Neural cell (in vitro differentiated cells): ENCODE measurements at regions not wholly inside any gene's neighbourhood (a gene's known extent, or its start where the extent isn't known, plus 50 kb on each side); places are given as distances from the start of the nearest gene placed in this dataset.
A peak's percentile ranks its signal among the peaks of the same experiment; 100 is the strongest.

Experiments
- EP300 ChIP-seq: fragments of 450-650 bp; conservative IDR thresholded peaks from 2 replicates; pipeline ENCODE4 v1.6.1; 2014; ENCODE audit warnings: antibody characterized with exemption, mild to moderate bottlenecking, moderate library complexity; ENCODE audit not compliant: poor library complexity, severe bottlenecking
- EZH2 ChIP-seq: fragments of 200-600, 300-800 bp; shearing (Covaris generic), sonication (generic); IDR thresholded peaks from 2 replicates; pipeline ENCODE4 v1.6.1; 2014; ENCODE audit warnings: antibody characterized with exemption, low read length, borderline replicate concordance, mild to moderate bottlenecking; ENCODE audit not compliant: insufficient read depth, poor library complexity, severe bottlenecking

DNA sequence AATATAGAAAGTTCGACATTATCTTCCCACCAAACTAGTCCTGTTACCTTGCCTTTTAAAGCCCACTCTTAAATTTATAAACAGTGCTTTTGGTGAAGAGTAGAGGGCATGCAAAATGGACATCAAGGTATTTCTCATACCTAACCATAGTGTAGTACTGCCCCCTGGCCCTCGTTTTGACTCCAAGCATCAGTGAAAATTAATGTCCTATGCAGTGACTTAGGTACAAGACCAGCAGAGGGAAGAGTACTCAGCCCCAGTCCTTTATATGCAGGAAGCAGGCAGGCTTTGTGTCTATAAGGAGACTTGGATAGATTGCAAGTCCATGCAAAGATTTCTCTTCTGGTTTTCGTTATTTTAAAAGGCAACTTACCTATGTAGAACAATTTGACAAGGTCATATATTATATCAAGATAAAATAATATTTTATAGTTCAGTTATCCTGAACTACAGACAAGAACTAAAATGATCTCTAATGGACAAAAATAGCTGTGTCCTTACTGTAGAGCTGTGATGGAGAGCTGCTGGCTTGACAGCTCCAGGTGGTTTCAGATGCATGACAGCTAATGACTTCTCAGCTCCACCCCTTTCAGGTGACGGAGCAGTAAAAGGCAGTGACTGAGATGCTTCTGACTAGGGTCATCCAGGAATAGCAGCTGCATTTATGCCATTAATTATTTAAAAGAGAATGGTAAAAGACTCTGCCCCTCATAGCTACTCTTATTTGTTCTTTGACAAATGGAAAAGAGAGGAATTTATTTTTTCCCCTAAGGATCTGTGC is 646.1 kb downstream of the SQOR start:
- TF ChIP-seq EP300, result peak; percentile 64
- no peak for TF ChIP-seq EZH2
